PC-3 (cell line): ENCODE measurements at regions not wholly inside any gene's neighbourhood (a gene's known extent, or its start where the extent isn't known, plus 50 kb on each side); places are given as distances from the start of the nearest gene placed in this dataset.

ENCODE experiments used
- ATAC-seq: fragments of 200-7000 bp; cut with Tn5 transposase; 2 replicates; pipeline ENCODE4 v1.9.1; 2020; ENCODE audit warnings: mild to moderate bottlenecking, moderate library complexity
- BruUV-seq: library from RNA; stranded (reverse); fragments of 400-500 nt; replicated peaks from 2 replicates; lab custom pipeline; 2021; lab: Mats Ljungman, UMichigan
- CTCF ChIA-PET: fragments of 300-600 bp; sonication (Branson Sonifier 250); formaldehyde crosslinking; loops from one replicate; lab custom pipeline; 2022; ENCODE audit warnings: antibody characterized with exemption; lab: Charles Lee
- POLR2A ChIA-PET: fragments of 300-600 bp; sonication (Branson Sonifier 250); formaldehyde crosslinking; loops from one replicate; lab custom pipeline; 2022; ENCODE audit warnings: antibody characterized with exemption; ENCODE audit not compliant: unreplicated experiment; lab: Charles Lee
- DNase-seq: peaks from one replicate; pipeline ENCODE4 v3.0.0-alpha.2; 2015
- H2AFZ ChIP-seq: fragments of 300-600 bp; sonication (generic); 2 replicates; pipeline ENCODE4 v1.6.0; 2016; ENCODE audit warnings: antibody characterized with exemption, low read length
- H3F3A ChIP-seq: fragments of 300-600 bp; sonication (generic); one replicate; pipeline ENCODE4 v1.6.0; 2017; ENCODE audit warnings: antibody characterized with exemption, low read length, control low read depth, mild to moderate bottlenecking; ENCODE audit not compliant: unreplicated experiment
- H3K27ac ChIP-seq: fragments of 300-600 bp; sonication (generic); 2 replicates; pipeline ENCODE4 v1.5.1; 2016; ENCODE audit warnings: mild to moderate bottlenecking, low read length
- H3K27me3 ChIP-seq: fragments of 300-600 bp; sonication (generic); 2 replicates; pipeline ENCODE4 v1.6.1; 2016; ENCODE audit warnings: low read length, mixed read lengths
- H3K36me3 ChIP-seq: fragments of 300-600 bp; sonication (generic); 2 replicates; pipeline ENCODE4 v1.6.1; 2016; ENCODE audit warnings: low read depth, mixed run types, low read length, mixed read lengths
- H3K4me1 ChIP-seq: fragments of 300-600 bp; sonication (generic); 2 replicates; pipeline ENCODE4 v1.5.1; 2016; ENCODE audit warnings: low read length; ENCODE audit not compliant: insufficient read depth
- H3K4me2 ChIP-seq: fragments of 300-600 bp; sonication (generic); 2 replicates; pipeline ENCODE4 v1.6.0; 2016; ENCODE audit warnings: low read length
- H3K4me3 ChIP-seq: fragments of 300-600 bp; sonication (generic); 2 replicates; pipeline ENCODE4 v1.5.1; 2016; ENCODE audit warnings: mild to moderate bottlenecking, low read length, mixed read lengths
- H3K79me2 ChIP-seq: fragments of 300-600 bp; sonication (generic); 2 replicates; pipeline ENCODE4 v1.6.1; 2017; ENCODE audit warnings: low read length, mixed read lengths
- H3K9ac ChIP-seq: fragments of 300-600 bp; sonication (generic); 2 replicates; pipeline ENCODE4 v1.6.0; 2016; ENCODE audit warnings: mild to moderate bottlenecking, low read length
- H3K9me2 ChIP-seq: fragments of 300-600 bp; sonication (generic); replicated peaks from 2 replicates; pipeline ENCODE4 v1.6.1; 2016; ENCODE audit warnings: mixed run types, low read length, mixed read lengths
- H3K9me3 ChIP-seq: fragments of 300-600 bp; sonication (generic); 2 replicates; pipeline ENCODE4 v1.6.1; 2016; ENCODE audit warnings: low read length, mixed read lengths
- H4K20me1 ChIP-seq: fragments of 300-600 bp; sonication (generic); 2 replicates; pipeline ENCODE4 v1.6.1; 2016; ENCODE audit warnings: low read length, mixed read lengths
- CTCF ChIP-seq: fragments of 300-600 bp; sonication (generic); conservative IDR thresholded peaks from 2 replicates; pipeline ENCODE4 v1.5.1; 2017; ENCODE audit warnings: antibody characterized with exemption, low read depth, mild to moderate bottlenecking, low read length
- EZH2 ChIP-seq: fragments of 300-600 bp; sonication (generic); IDR thresholded peaks from one replicate; pipeline ENCODE4 v1.6.1; 2017; ENCODE audit warnings: antibody characterized with exemption, mild to moderate bottlenecking, low read length; ENCODE audit not compliant: unreplicated experiment
- EZH2phosphoT487 ChIP-seq: fragments of 300-600 bp; sonication (generic); IDR thresholded peaks from 2 replicates; pipeline ENCODE4 v1.6.1; 2018; ENCODE audit warnings: mild to moderate bottlenecking, antibody characterized with exemption, low read length, borderline replicate concordance
- intact Hi-C: fragments of 100-400 bp; cut with micrococcal nuclease; formaldehyde crosslinking; loops from 2 replicates; pipeline ENCODE4 v1.9.0; 2023

- no peaks in the 10 kb centered on the region for H3K79me2 ChIP-seq
- no peak overlapping the region for H2AFZ ChIP-seq
- DNase-seq = no peak
- H3K4me2 ChIP-seq = no peak overlapping the region
- H3K36me3 ChIP-seq = no peaks in the 10 kb centered on the region
- POLR2A ChIA-PET = no interaction called here
- no peak for ATAC-seq
- H3K27me3 ChIP-seq = peaks cover 30% of the 10 kb centered on the region
- intact Hi-C loops = no loop called here
- CTCF ChIA-PET = no interaction called here
- no TSS peak for BruUV-seq
- H3K4me3 ChIP-seq = no peak overlapping the region
- H3K9ac ChIP-seq = no peak overlapping the region
- TF ChIP-seq CTCF (no peak), EZH2phosphoT487 (no peak), EZH2 (no peak)
- H3K4me1 ChIP-seq = no peaks in the 10 kb centered on the region
- H3K9me2 ChIP-seq = no peaks in the 10 kb centered on the region
- H3K27ac ChIP-seq = no peak overlapping the region
- H3K9me3 ChIP-seq = no peaks in the 10 kb centered on the region
- no peaks in the 10 kb centered on the region for H3F3A ChIP-seq
- H4K20me1 ChIP-seq = no peaks in the 10 kb centered on the region
These were observed 289.5 kb upstream of the N4BP1 start for GRCh38 chr16:48899500-48899899.

- CTCF ChIA-PET = no interaction called here
- BruUV-seq = no TSS peak
- H3K4me1 ChIP-seq = no peaks in the 10 kb centered on the region
These were observed 287.8 kb upstream of the N4BP1 start for GRCh38 chr16:48897698-48898205.

GRCh38 chr16:48895142-48895541, 285.2 kb upstream of the N4BP1 start:
- TF ChIP-seq CTCF (no peak), EZH2phosphoT487 (no peak), EZH2 (no peak)
- Histone ChIP-seq H3K27me3 (peaks cover 41% of the 10 kb centered on the region), H3K4me3 (no peak overlapping the region), H3K9me2 (no peaks in the 10 kb centered on the region), H3K4me2 (no peak overlapping the region), H2AFZ (no peak overlapping the region), H3K9me3 (no peaks in the 10 kb centered on the region), H3K36me3 (no peaks in the 10 kb centered on the region), H3K9ac (no peak overlapping the region), H3F3A (no peaks in the 10 kb centered on the region), H3K27ac (no peak overlapping the region), H3K79me2 (no peaks in the 10 kb centered on the region), H3K4me1 (no peaks in the 10 kb centered on the region), H4K20me1 (no peaks in the 10 kb centered on the region)
- no TSS peak for BruUV-seq
- DNase-seq = no peak
- intact Hi-C loops = no loop called here
- ChIA-PET CTCF (no interaction called here), POLR2A (no interaction called here)
- ATAC-seq = no peak

More at GRCh38 chr16:48897698-48898205, 287.8 kb upstream of the N4BP1 start:
- ATAC-seq (no peak), DNase-seq (no peak)
- no peaks in the 10 kb centered on the region for H4K20me1 ChIP-seq
- no peak overlapping the region for H3K9ac ChIP-seq
- POLR2A ChIA-PET = no interaction called here
- H3F3A ChIP-seq = no peaks in the 10 kb centered on the region
- H3K36me3 ChIP-seq = no peaks in the 10 kb centered on the region
- H3K79me2 ChIP-seq = no peaks in the 10 kb centered on the region
- no peak overlapping the region for H2AFZ ChIP-seq
- no peaks in the 10 kb centered on the region for H3K9me2 ChIP-seq
- TF ChIP-seq EZH2 = no peak
- H3K4me3 ChIP-seq = no peak overlapping the region
- no peaks in the 10 kb centered on the region for H3K9me3 ChIP-seq
- H3K27me3 ChIP-seq = peaks cover 38% of the 10 kb centered on the region
- no peak overlapping the region for H3K27ac ChIP-seq
- intact Hi-C loops = no loop called here
- H3K4me2 ChIP-seq = no peak overlapping the region
